ENCODE measurements at regions not wholly inside any gene's neighbourhood (a gene's known extent, or its start where the extent isn't known, plus 50 kb on each side); places are given as distances from the start of the nearest gene placed in this dataset.

DNA sequence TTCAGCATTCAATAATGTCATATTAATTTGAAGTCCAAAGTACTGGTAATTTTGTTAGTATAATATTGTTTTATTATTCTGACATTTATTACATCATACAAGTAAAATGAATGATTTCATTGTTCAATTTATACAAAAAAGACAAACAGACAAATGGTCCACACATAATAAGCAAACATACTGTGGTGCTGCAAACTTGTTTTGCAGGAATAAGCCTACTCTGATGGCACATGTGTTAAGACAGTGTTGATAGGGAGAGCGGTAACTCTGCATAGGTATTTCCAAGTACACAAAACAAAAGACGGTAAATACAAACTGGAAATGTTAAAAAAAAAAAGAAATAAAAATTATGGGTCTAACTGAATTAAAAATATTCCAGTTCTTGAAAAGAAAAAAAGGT is 59.7 kb upstream of the DPYD start:
- TF ChIP-seq ZNF274 (IDR thresholded peaks at IDR 0.05; ENCODE audit: low read depth, low read length) = no peak
- no peak overlapping the region for H3K4me3 ChIP-seq (ENCODE audit: low read length)

GRCh38 chr1:97976801-97977200 is 56.0 kb upstream of the DPYD start:
- TF ChIP-seq ZNF274 (IDR thresholded peaks at IDR 0.05; ENCODE audit: low read depth, low read length) = no peak
- no peak overlapping the region for H3K4me3 ChIP-seq (ENCODE audit: low read length)
